WI38 (cell line): ENCODE measurements at regions not wholly inside any gene's neighbourhood (a gene's known extent, or its start where the extent isn't known, plus 50 kb on each side); places are given as distances from the start of the nearest gene placed in this dataset.

Source experiments
- H3K4me3 ChIP-seq: 2 replicates; pipeline ENCODE4 v1.5.1; 2011; ENCODE audit warnings: low read depth, mild to moderate bottlenecking, control low read depth, low read length
- TF ChIP-seq, protein P1 (sequence below): IDR thresholded peaks from 2 replicates; pipeline ENCODE4 v1.5.1; 2012; ENCODE audit warnings: low read depth, mild to moderate bottlenecking, control low read depth, low read length

DNA sequence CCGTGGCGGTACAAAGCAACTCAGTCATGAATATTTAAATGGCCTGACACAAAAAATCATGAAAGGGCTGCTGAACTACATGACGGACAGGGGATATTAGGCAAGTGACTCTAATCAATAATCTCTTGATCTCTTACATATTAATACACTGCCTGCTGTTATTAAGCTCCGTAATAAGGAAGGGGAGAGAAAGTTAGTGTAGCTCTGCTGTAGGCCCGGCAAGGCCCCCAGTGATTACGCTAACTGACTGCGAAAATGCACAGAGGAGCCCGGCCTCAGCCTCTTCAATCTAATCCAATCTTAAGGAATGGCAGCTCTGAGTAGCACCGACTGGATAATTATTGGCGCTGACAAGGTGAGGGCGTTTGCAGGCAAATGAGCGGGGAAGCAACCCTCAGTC lies 583.5 kb upstream of the MKI67 start:
- H3K4me3 ChIP-seq = no peak overlapping the region
- TF ChIP-seq, protein P1, sequence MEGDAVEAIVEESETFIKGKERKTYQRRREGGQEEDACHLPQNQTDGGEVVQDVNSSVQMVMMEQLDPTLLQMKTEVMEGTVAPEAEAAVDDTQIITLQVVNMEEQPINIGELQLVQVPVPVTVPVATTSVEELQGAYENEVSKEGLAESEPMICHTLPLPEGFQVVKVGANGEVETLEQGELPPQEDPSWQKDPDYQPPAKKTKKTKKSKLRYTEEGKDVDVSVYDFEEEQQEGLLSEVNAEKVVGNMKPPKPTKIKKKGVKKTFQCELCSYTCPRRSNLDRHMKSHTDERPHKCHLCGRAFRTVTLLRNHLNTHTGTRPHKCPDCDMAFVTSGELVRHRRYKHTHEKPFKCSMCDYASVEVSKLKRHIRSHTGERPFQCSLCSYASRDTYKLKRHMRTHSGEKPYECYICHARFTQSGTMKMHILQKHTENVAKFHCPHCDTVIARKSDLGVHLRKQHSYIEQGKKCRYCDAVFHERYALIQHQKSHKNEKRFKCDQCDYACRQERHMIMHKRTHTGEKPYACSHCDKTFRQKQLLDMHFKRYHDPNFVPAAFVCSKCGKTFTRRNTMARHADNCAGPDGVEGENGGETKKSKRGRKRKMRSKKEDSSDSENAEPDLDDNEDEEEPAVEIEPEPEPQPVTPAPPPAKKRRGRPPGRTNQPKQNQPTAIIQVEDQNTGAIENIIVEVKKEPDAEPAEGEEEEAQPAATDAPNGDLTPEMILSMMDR = no peak

DNA sequence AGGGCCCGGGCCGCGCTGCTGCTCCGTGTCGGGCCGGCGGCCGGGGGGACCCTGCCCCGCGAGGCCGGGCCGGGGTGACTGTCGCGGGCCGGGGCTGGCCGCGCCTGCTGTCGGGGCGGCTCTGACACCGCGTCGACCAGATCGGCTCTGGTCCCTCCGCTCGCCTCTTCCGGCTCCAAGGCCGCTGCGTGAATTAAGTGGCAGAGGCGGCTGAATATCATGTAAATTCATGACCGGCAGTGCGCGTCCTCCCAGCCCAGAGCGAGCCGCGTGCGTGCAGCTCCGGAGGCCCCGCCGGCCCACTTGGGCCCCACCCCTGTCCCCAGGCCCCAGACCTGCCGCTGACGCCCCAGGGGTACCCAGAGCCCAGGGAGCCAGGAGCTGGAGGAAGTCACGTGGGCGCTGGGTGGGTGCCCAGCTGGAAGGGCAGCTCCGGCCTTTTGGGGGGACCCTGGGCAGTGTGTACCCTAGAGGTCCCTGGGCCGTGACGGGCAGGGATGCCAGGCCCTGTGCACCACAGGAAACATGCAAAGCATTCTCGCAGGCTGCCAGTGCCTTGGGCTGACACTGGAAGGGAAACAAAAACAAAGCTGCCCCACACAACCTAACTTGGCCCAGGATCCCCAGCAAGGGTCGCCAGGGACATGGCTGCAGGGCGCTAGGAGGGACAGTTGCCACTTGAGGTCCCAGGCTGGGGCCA lies 584.0 kb upstream of the MKI67 start:
- TF ChIP-seq, protein P1 = no peak

DNA sequence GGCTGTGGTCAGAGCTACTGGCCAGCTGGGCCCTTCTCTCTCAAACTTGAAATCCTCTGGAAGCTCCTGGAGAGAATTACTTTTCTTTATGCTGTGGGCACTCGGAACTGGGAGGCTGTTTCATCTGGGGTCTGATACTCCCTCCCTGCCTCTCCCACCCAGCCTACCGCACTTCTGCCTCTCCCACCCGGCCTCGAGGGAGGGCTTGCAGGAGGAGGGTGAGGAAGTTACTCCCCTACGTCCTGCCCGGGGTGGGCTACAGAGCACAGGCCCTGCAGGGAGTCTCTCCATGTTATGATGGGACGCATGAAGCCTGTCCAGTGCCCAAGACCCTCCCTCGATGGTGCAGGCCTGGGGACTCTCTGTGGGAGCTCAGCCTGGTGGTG lies 584.6 kb upstream of the MKI67 start:
- TF ChIP-seq, protein P1 = no peak
- H3K4me3 ChIP-seq = no peak overlapping the region

More for the DNA sequence above, 584.0 kb upstream of the MKI67 start:
- no peak overlapping the region for H3K4me3 ChIP-seq

DNA sequence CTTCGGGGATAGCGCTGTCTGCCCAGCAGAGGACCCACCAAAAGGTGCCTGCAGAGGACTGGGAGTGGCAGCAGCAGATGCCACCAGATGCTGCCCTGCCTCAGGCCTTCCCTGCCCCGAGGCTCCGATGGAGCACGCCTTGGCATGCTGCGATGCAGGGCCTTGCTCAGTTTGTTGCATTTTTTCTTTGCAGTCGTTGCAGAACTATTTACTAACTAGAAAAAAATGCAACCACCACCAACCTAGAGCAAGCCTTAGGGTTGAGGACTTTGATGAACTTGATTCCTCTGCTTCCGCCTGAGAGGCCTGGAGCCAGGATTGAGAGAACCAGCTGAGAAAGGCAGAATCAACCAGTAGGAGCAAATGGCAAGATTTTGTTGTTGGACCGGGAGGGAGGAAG lies 585.6 kb upstream of the MKI67 start:
- TF ChIP-seq, protein P1 = no peak
- H3K4me3 ChIP-seq = no peak overlapping the region

DNA sequence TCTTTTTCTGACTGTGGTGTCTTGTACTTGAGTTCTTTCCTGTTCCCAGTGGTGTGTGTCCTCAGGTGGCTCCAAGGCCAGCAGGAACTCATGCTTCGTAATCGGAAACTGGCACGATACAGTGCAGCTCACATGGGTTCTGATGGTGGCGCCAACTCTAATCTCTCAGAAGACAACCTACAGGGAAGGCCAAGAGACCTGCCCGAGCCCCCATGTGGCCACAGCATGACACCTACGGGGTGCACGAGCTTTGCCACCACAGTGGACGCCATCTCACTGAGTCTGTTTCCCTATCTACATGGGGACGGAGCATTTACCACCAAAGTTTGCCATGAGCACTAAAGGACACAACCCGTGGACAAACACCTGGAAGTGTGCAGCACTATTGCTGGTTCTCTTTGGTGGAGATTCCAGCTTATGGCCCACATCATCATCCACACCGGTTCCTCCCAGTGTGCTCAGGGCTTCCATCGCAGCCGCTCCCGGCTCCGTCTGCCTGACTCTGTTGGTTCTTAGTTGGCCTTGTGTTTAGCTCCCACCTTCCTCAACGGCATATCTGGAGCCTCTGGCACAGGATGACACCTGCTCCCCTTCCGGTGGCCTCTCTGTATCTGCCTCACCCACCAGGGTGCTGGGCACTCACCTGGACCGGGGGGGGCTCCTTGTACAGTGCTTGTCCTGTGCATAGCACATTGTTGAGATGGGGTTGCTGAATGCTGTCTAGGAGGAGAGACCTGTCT lies 586.6 kb upstream of the MKI67 start:
- H3K4me3 ChIP-seq = no peak overlapping the region
- TF ChIP-seq, protein P1 = no peak

DNA sequence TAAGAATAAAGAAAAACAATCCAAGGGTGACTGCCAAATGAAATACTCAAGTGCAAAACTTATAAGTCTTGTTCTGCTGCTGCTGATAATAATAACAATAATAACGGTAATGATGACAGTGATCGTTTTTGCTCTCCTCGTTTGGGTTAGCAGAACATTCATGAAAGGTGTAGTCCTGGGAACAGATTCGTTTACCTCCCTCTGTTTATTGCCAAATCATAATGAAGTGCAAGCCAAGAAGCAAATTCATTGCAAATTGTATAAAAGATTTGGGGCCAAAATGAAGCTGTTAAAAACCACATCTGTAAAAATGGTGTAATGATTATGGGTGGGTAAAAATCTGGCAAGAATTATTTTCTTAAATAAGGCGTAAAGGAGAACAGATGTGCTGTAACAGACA lies 587.2 kb upstream of the MKI67 start:
- no peak overlapping the region for H3K4me3 ChIP-seq
- TF ChIP-seq, protein P1 = no peak

DNA sequence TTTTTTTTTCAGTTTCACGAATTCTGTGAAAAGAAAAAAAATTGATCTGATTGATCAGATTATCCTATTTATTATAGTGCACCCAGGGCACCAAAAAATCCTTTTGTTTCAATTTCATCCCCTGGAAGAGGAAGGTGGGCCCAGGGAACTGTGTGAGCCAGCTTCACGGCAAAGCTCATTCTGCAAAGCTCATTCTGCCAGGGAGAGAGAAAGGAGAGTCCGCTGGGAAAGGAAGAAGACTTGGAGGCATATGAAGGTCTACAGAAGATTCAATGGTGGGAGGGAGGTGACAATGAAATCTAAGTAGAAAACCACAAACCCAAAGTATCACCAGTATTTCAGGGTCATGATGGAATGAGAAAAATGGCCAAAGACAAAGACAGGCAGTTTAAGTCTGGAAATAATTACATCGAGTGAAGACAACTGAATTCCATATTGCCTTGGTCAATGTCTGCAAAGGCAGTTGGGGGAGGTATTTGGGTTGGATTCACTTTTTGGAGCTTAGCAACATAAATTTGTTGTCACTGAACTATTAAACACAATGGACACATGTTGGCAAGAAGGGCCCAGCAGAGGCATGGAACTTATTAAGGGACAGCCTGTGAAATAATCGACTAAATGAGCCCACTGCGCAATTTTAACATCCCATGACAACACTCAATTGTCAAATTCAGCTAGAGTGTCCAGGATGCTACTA lies 587.8 kb upstream of the MKI67 start:
- H3K4me3 ChIP-seq = no peak overlapping the region
- TF ChIP-seq, protein P1 = no peak
